Trophoblast cell (in vitro differentiated cells and primary cell): ENCODE measurements at regions not wholly inside any gene's neighbourhood (a gene's known extent, or its start where the extent isn't known, plus 50 kb on each side); places are given as distances from the start of the nearest gene placed in this dataset.

Source experiments
- DNase-seq, 2 donors: peaks; one replicate each; pipeline ENCODE4 v3.0.0-alpha.2; 2016
- H2AFZ ChIP-seq: 2 replicates; pipeline ENCODE4 v1.6.1; 2013; ENCODE audit warnings: low read length, moderate library complexity, mild to moderate bottlenecking; ENCODE audit not compliant: insufficient read depth, poor library complexity
- H2AK5ac ChIP-seq: 2 replicates; pipeline ENCODE4 v1.6.1; 2013; ENCODE audit warnings: mild to moderate bottlenecking, low read length
- H2BK120ac ChIP-seq: 2 replicates; pipeline ENCODE4 v1.6.1; 2013; ENCODE audit warnings: low read length, mild to moderate bottlenecking, moderate library complexity; ENCODE audit not compliant: insufficient read depth, poor library complexity
- H2BK12ac ChIP-seq: 2 replicates; pipeline ENCODE4 v1.6.1; 2013; ENCODE audit warnings: mild to moderate bottlenecking, low read length, moderate library complexity
- H2BK5ac ChIP-seq: 2 replicates; pipeline ENCODE4 v1.6.1; 2013; ENCODE audit warnings: low read length, low read depth, moderate library complexity, mild to moderate bottlenecking; ENCODE audit not compliant: poor library complexity
- H3K14ac ChIP-seq: 2 replicates; pipeline ENCODE4 v1.6.1; 2013; ENCODE audit warnings: mild to moderate bottlenecking, low read length
- H3K18ac ChIP-seq: 2 replicates; pipeline ENCODE4 v1.6.1; 2013; ENCODE audit warnings: mild to moderate bottlenecking, low read length
- H3K23ac ChIP-seq: 2 replicates; pipeline ENCODE4 v1.6.1; 2013; ENCODE audit warnings: low read length
- H3K27ac ChIP-seq: 2 replicates; pipeline ENCODE4 v1.5.1; 2013; ENCODE audit warnings: low read depth, mild to moderate bottlenecking, inconsistent platforms, low read length, moderate library complexity
- H3K27me3 ChIP-seq: 2 replicates; pipeline ENCODE4 v1.6.1; 2013; ENCODE audit warnings: inconsistent platforms, mild to moderate bottlenecking, low read length, moderate library complexity; ENCODE audit not compliant: insufficient read depth
- H3K36me3 ChIP-seq, 2 experiments: 1 replicate in 1 of 2; 2 replicates in 1 of 2; pipeline ENCODE4 v1.6.1; 2013; ENCODE audit warnings: low read length in 2 of 2, mild to moderate bottlenecking in 2 of 2, moderate library complexity in 1 of 2; ENCODE audit not compliant: insufficient read depth in 2 of 2, control insufficient read depth in 1 of 2
- H3K4ac ChIP-seq: 2 replicates; pipeline ENCODE4 v1.6.1; 2013; ENCODE audit warnings: low read depth, mild to moderate bottlenecking, low read length, moderate library complexity
- H3K4me1 ChIP-seq, 2 experiments: 1 replicate in 1 of 2; 2 replicates in 1 of 2; pipeline ENCODE4 v1.6.1; 2013; ENCODE audit warnings: low read length in 2 of 2, mild to moderate bottlenecking in 2 of 2, moderate library complexity in 1 of 2; ENCODE audit not compliant: insufficient read depth in 2 of 2, control insufficient read depth in 1 of 2
- H3K4me2 ChIP-seq: 2 replicates; pipeline ENCODE4 v1.6.1; 2013; ENCODE audit warnings: inconsistent platforms, mild to moderate bottlenecking, low read length, moderate library complexity
- H3K4me3 ChIP-seq: 2 replicates; pipeline ENCODE4 v1.5.1; 2013; ENCODE audit warnings: mild to moderate bottlenecking, low read depth, low read length, inconsistent platforms
- H3K79me1 ChIP-seq: one replicate; pipeline ENCODE4 v1.6.1; 2013; ENCODE audit warnings: low read length
- H3K79me2 ChIP-seq: 2 replicates; pipeline ENCODE4 v1.6.1; 2013; ENCODE audit warnings: low read length, mild to moderate bottlenecking; ENCODE audit not compliant: control insufficient read depth, insufficient read depth, poor library complexity
- H3K9ac ChIP-seq: 2 replicates; pipeline ENCODE4 v1.6.1; 2013; ENCODE audit warnings: mild to moderate bottlenecking, low read length
- H3K9me3 ChIP-seq: 2 replicates; pipeline ENCODE4 v1.6.1; 2013; ENCODE audit warnings: low read depth, mild to moderate bottlenecking, control low read depth, inconsistent platforms, low read length; ENCODE audit not compliant: insufficient read depth
- H4K12ac ChIP-seq: 2 replicates; pipeline ENCODE4 v1.6.1; 2013; ENCODE audit warnings: low read depth, mild to moderate bottlenecking, low read length, moderate library complexity
- H4K8ac ChIP-seq: 2 replicates; pipeline ENCODE4 v1.6.1; 2013; ENCODE audit warnings: low read depth, mild to moderate bottlenecking, low read length, moderate library complexity
- H4K91ac ChIP-seq: one replicate; pipeline ENCODE4 v1.6.1; 2013; ENCODE audit warnings: low read depth, mild to moderate bottlenecking, low read length, moderate library complexity
- WGBS: extraction: QIAGEN DNeasy Blood & Tissue Kit; methylation state at CpG from one replicate; pipeline ENCODE4 v1.1.7; 2013; ENCODE audit warnings: missing lambda C conversion rate; ENCODE audit not compliant: insufficient read length, insufficient coverage; ENCODE audit errors: extremely low coverage; 5-methylcytosine and 5-hydroxymethylcytosine counted together

DNA sequence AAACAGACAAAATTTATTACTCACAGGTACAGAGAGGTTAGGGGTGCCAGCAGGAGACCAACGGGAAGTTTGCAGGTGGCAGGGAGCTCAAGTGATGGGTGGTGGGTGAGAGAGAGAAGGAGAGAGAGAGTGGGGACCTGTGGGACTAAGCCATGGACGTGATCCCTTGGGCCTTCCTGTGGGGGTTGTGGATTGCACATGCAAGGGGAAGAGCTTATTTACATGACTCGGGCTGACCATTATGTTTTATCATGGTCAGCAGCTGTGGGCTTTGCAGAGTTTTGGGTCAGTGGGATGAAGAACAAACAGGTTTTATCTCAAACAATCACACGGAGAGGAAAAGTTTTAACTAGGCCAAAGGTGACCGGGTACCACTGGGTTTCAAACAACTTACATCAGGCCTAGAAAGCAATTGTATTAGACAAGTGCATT lies 156.2 kb upstream of the EXOC2 start:
- WGBS: no CpG with 5 or more reads among the region's 5 CpGs
- no peak overlapping the region for H3K4me3 ChIP-seq

DNA sequence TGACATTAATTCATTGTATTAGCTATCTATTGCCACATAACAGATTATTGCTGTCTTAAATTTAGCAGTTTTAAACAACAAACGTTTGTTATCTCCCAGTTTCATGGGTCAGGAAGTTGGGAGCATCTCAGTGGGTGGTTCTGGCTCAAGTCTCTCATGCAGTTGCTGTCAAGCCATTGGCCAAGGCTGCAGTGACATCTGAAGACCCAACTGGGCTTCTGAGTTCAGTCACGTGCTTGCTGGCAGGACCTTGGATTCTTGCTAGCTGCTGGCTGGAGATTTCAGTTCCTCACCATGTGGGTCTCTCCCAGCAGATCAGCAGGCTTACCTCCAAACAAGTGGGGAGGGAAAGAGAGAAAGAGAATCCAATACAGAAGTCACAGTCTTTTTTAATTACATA lies 152.6 kb upstream of the EXOC2 start:
- no peak overlapping the region for H4K8ac ChIP-seq
- no peak overlapping the region for H3K9ac ChIP-seq
- no peak overlapping the region for H4K12ac ChIP-seq
- no peaks in the 10 kb centered on the region for H3K27me3 ChIP-seq
- H3K79me2 ChIP-seq: no peaks in the 10 kb centered on the region
- H3K18ac ChIP-seq: no peak overlapping the region
- peaks cover 3% of the 10 kb centered on the region for H3K9me3 ChIP-seq
- H2BK120ac ChIP-seq: no peak overlapping the region
- no peak overlapping the region for H2BK12ac ChIP-seq
- H4K91ac ChIP-seq: no peak overlapping the region
- no peak overlapping the region for H3K4ac ChIP-seq
- no peak overlapping the region for H3K4me3 ChIP-seq
- H2AK5ac ChIP-seq: no peak overlapping the region
- H3K79me1 ChIP-seq: no peaks in the 10 kb centered on the region
- DNase-seq: no peak
- no peak overlapping the region for H3K4me2 ChIP-seq
- no CpG with 5 or more reads among the region's 2 CpGs for WGBS
- H3K4me1 ChIP-seq: no peaks in the 10 kb centered on the region
- no peak overlapping the region for H3K27ac ChIP-seq
- H2AFZ ChIP-seq: no peak overlapping the region
- H3K36me3 ChIP-seq: no peaks in the 10 kb centered on the region
- no peak overlapping the region for H2BK5ac ChIP-seq
- H3K23ac ChIP-seq: no peak overlapping the region
- no peak overlapping the region for H3K14ac ChIP-seq

More for the DNA sequence above, 156.2 kb upstream of the EXOC2 start:
- Histone ChIP-seq H3K4me1 (no peaks in the 10 kb centered on the region), H2BK120ac (no peak overlapping the region), H3K27me3 (no peaks in the 10 kb centered on the region), H2AK5ac (no peak overlapping the region), H3K14ac (no peak overlapping the region), H3K18ac (no peak overlapping the region), H4K91ac (no peak overlapping the region), H4K8ac (no peak overlapping the region), H4K12ac (no peak overlapping the region), H3K27ac (no peak overlapping the region), H2BK12ac (no peak overlapping the region), H3K36me3 (no peaks in the 10 kb centered on the region), H3K79me2 (no peaks in the 10 kb centered on the region), H3K9ac (no peak overlapping the region), H3K23ac (no peak overlapping the region), H3K79me1 (no peaks in the 10 kb centered on the region), H2BK5ac (no peak overlapping the region), H3K4ac (no peak overlapping the region), H2AFZ (no peak overlapping the region), H3K4me2 (no peak overlapping the region), H3K9me3 (no peaks in the 10 kb centered on the region)
- DNase-seq: no peak

DNA sequence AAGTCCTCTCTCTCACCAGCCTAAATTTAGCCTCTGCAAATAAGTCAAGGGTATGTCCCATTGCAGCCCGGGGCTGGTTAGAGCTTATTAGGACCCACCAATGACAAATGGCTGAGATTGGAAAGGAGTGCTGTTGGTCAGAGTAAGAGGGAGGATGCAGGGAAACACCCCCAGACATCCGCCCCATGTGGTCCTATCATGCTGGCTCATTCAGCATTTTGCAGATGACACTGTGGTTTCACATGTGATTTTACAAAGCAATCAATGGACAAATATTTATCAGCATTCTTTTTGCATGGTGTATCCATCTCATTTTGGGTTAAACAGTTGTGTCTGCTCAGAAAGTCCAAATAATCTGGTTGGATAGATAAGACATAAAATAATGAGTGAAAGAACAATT lies 152.2 kb upstream of the EXOC2 start:
- Histone ChIP-seq H4K91ac (no peak overlapping the region), H2BK5ac (no peak overlapping the region), H2AFZ (no peak overlapping the region), H3K27me3 (no peaks in the 10 kb centered on the region), H3K14ac (no peak overlapping the region), H3K9me3 (peaks cover 3% of the 10 kb centered on the region), H3K4me3 (no peak overlapping the region), H4K12ac (no peak overlapping the region), H3K79me2 (no peaks in the 10 kb centered on the region), H3K4ac (no peak overlapping the region), H3K18ac (no peak overlapping the region), H3K9ac (no peak overlapping the region), H4K8ac (no peak overlapping the region), H3K4me2 (no peak overlapping the region), H2AK5ac (no peak overlapping the region), H3K27ac (no peak overlapping the region), H3K79me1 (no peaks in the 10 kb centered on the region), H3K4me1 (no peaks in the 10 kb centered on the region), H3K23ac (no peak overlapping the region), H2BK120ac (no peak overlapping the region), H3K36me3 (no peaks in the 10 kb centered on the region), H2BK12ac (no peak overlapping the region)
- DNase-seq: no peak
- no CpG with 5 or more reads among the region's 2 CpGs for WGBS

DNA sequence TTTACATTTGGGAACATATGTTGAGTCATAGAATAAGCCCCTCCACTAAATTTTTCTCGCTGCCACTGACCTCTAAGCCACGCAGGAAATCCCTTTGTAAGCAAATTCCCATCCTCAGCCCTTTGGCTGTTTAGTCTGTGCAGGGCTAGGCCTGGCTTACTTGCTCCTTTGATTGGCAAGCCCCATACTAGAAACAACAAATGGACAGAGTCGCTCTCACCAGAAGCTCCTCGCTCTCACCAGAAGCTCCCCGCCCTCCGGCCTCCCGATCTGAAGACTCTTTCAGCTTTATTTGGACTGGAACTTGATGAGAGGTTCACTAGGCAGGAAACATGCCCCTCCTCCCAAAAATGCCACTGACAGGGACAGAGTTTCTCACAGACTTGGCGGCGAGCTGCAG lies 149.2 kb upstream of the EXOC2 start:
- WGBS: no CpG with 5 or more reads among the region's 9 CpGs
- no peak overlapping the region for H3K9ac ChIP-seq
- H3K4me3 ChIP-seq: no peak overlapping the region
- H3K27ac ChIP-seq: no peak overlapping the region
- no peak overlapping the region for H3K14ac ChIP-seq
- no peaks in the 10 kb centered on the region for H3K27me3 ChIP-seq
- no peak overlapping the region for H2BK12ac ChIP-seq
- H4K91ac ChIP-seq: no peak overlapping the region
- no peak overlapping the region for H2AK5ac ChIP-seq
- no peaks in the 10 kb centered on the region for H3K79me1 ChIP-seq
- H2AFZ ChIP-seq: no peak overlapping the region
- no peak for DNase-seq
- no peaks in the 10 kb centered on the region for H3K4me1 ChIP-seq
- H4K12ac ChIP-seq: no peak overlapping the region
- H2BK120ac ChIP-seq: no peak overlapping the region
- H3K79me2 ChIP-seq: no peaks in the 10 kb centered on the region
- no peak overlapping the region for H3K4me2 ChIP-seq
- H3K9me3 ChIP-seq: peaks cover 3% of the 10 kb centered on the region
- H3K4ac ChIP-seq: no peak overlapping the region
- no peak overlapping the region for H4K8ac ChIP-seq
- H3K23ac ChIP-seq: no peak overlapping the region
- no peak overlapping the region for H2BK5ac ChIP-seq
- H3K36me3 ChIP-seq: no peaks in the 10 kb centered on the region
- H3K18ac ChIP-seq: no peak overlapping the region
